IMR-90 (cell line): ENCODE measurements at regions not wholly inside any gene's neighbourhood (a gene's known extent, or its start where the extent isn't known, plus 50 kb on each side); places are given as distances from the start of the nearest gene placed in this dataset.

Experiments used
- ATAC-seq: fragments of 200-7000 bp; cut with Tn5 transposase; 2 replicates; pipeline ENCODE4 v1.9.1; 2020; ENCODE audit warnings: low read depth, mild to moderate bottlenecking, moderate library complexity
- BruUV-seq: library from RNA; stranded (reverse); fragments of 400-500 nt; replicated peaks from 2 replicates; lab custom pipeline; 2021; lab: Mats Ljungman, UMichigan
- CTCF ChIA-PET: fragments of 300-600 bp; formaldehyde crosslinking; extraction: SDS; loops from one replicate; lab custom pipeline; 2021; ENCODE audit warnings: antibody characterized with exemption; lab: Yijun Ruan, JAX
- POLR2A ChIA-PET: fragments of 300-600 bp; sonication (Branson Sonifier 250); formaldehyde crosslinking; loops from one replicate; lab custom pipeline; 2022; ENCODE audit warnings: antibody characterized with exemption; ENCODE audit not compliant: unreplicated experiment; lab: Charles Lee
- DNase-seq: peaks from one replicate; pipeline ENCODE4 v3.0.0; 2013
- H2AFZ ChIP-seq: replicated peaks from 2 replicates; pipeline ENCODE3; 2013; ENCODE audit warnings: low read length, mild to moderate bottlenecking; ENCODE audit not compliant: poor library complexity
- H2AK5ac ChIP-seq: 2 replicates; pipeline ENCODE4 v1.6.1; 2013; ENCODE audit warnings: low read depth, low read length, inconsistent platforms
- H2AK9ac ChIP-seq: replicated peaks from 2 replicates; pipeline ENCODE3; 2013; ENCODE audit warnings: mild to moderate bottlenecking, low read depth, low read length, moderate library complexity; ENCODE audit not compliant: poor library complexity
- H2BK120ac ChIP-seq: 2 replicates; pipeline ENCODE4 v1.6.1; 2013; ENCODE audit warnings: low read depth, low read length, inconsistent platforms
- H2BK15ac ChIP-seq: 3 replicates; pipeline ENCODE4 v1.6.1; 2013; ENCODE audit warnings: low read depth, low read length, inconsistent platforms
- H2BK20ac ChIP-seq: 2 replicates; pipeline ENCODE4 v1.6.1; 2013; ENCODE audit warnings: low read depth, mild to moderate bottlenecking, inconsistent platforms, low read length, moderate library complexity
- H2BK5ac ChIP-seq: 2 replicates; pipeline ENCODE4 v1.6.1; 2013; ENCODE audit warnings: mild to moderate bottlenecking, low read depth, low read length, inconsistent platforms; ENCODE audit not compliant: poor library complexity, severe bottlenecking
- H3K14ac ChIP-seq: replicated peaks from 2 replicates; pipeline ENCODE4 v1.6.1; 2013; ENCODE audit warnings: low read depth, low read length, inconsistent platforms
- H3K18ac ChIP-seq: 2 replicates; pipeline ENCODE4 v1.6.1; 2013; ENCODE audit warnings: low read depth, low read length, control low read depth
- H3K23ac ChIP-seq: 2 replicates; pipeline ENCODE4 v1.6.1; 2013; ENCODE audit warnings: low read depth, low read length, inconsistent platforms
- H3K27ac ChIP-seq: 2 replicates; pipeline ENCODE4 v1.5.1; 2013; ENCODE audit warnings: mild to moderate bottlenecking, control low read depth, low read length; ENCODE audit not compliant: insufficient read depth
- H3K27me3 ChIP-seq: 2 replicates; pipeline ENCODE4 v1.6.1; 2013; ENCODE audit warnings: low read length; ENCODE audit not compliant: control insufficient read depth, insufficient read depth
- H3K36me3 ChIP-seq: 2 replicates; pipeline ENCODE4 v1.6.1; 2013; ENCODE audit warnings: low read length, mixed read lengths; ENCODE audit not compliant: control insufficient read depth, insufficient read depth
- H3K4ac ChIP-seq: 2 replicates; pipeline ENCODE4 v1.6.1; 2013; ENCODE audit warnings: low read depth, low read length, inconsistent platforms
- H3K4me1 ChIP-seq: 2 replicates; pipeline ENCODE4 v1.6.1; 2013; ENCODE audit warnings: low read length, mixed read lengths; ENCODE audit not compliant: control insufficient read depth, insufficient read depth
- H3K4me2 ChIP-seq: 2 replicates; pipeline ENCODE4 v1.6.1; 2013; ENCODE audit warnings: low read depth, mild to moderate bottlenecking, control low read depth, low read length, moderate library complexity
- H3K4me3 ChIP-seq: 2 replicates; pipeline ENCODE4 v1.5.1; 2013; ENCODE audit warnings: low read depth, mild to moderate bottlenecking, control low read depth, low read length, moderate library complexity; ENCODE audit not compliant: insufficient read depth
- H3K56ac ChIP-seq: 2 replicates; pipeline ENCODE4 v1.6.1; 2013; ENCODE audit warnings: low read length, inconsistent platforms; ENCODE audit not compliant: insufficient read depth; ENCODE audit errors: extremely low read depth
- H3K79me1 ChIP-seq, 2 experiments: 2 replicates each; pipeline ENCODE4 v1.6.1; 2013; ENCODE audit warnings: low read length in 2 of 2, inconsistent platforms in 1 of 2, low read depth in 1 of 2
- H3K9ac ChIP-seq: 2 replicates; pipeline ENCODE4 v1.6.1; 2013; ENCODE audit warnings: low read depth, low read length, control low read depth
- H3K9me1 ChIP-seq: 2 replicates; pipeline ENCODE4 v1.6.1; 2013; ENCODE audit warnings: low read length, inconsistent platforms; ENCODE audit not compliant: insufficient read depth
- H3K9me3 ChIP-seq: 2 replicates; pipeline ENCODE4 v1.6.1; 2013; ENCODE audit warnings: low read length; ENCODE audit not compliant: control insufficient read depth, insufficient read depth
- H4K20me1 ChIP-seq: 2 replicates; pipeline ENCODE4 v1.6.1; 2013; ENCODE audit warnings: low read length, inconsistent platforms; ENCODE audit not compliant: insufficient read depth
- H4K5ac ChIP-seq: 2 replicates; pipeline ENCODE4 v1.6.1; 2013; ENCODE audit warnings: mild to moderate bottlenecking, low read depth, low read length, control low read depth
- H4K8ac ChIP-seq, 2 experiments: 2 replicates each; pipeline ENCODE4 v1.6.1; 2013; ENCODE audit warnings: low read depth in 2 of 2, low read length in 2 of 2, control low read depth in 1 of 2, inconsistent platforms in 1 of 2
- H4K91ac ChIP-seq: 2 replicates; pipeline ENCODE4 v1.6.1; 2013; ENCODE audit warnings: low read depth, low read length, inconsistent platforms; ENCODE audit not compliant: insufficient read depth
- CEBPB ChIP-seq: IDR thresholded peaks from 2 replicates; pipeline ENCODE4 v1.6.1; 2012; ENCODE audit warnings: low read depth, low read length, improper control_type of control experiment
- ELK1 ChIP-seq: fragments of 150-350 bp; IDR thresholded peaks from 2 replicates; pipeline ENCODE4 v1.6.1; 2016; ENCODE audit warnings: low read depth, mild to moderate bottlenecking, low read length, moderate library complexity, borderline replicate concordance
- MXI1 ChIP-seq: IDR thresholded peaks from 2 replicates; pipeline ENCODE4 v1.6.1; 2012; ENCODE audit warnings: low read depth, mild to moderate bottlenecking, low read length, moderate library complexity, borderline replicate concordance
- NFE2L2 ChIP-seq: fragments of 150-350 bp; IDR thresholded peaks from 2 replicates; pipeline ENCODE4 v1.6.1; 2016; ENCODE audit warnings: low read depth, mild to moderate bottlenecking, low read length
- SMC3 ChIP-seq: fragments of 150-350 bp; IDR thresholded peaks from 2 replicates; pipeline ENCODE4 v1.6.1; 2016; ENCODE audit warnings: low read depth, mild to moderate bottlenecking, antibody characterized with exemption, low read length, moderate library complexity
- WGBS, 2 experiments: methylation state at CpG; one replicate each; pipeline versions ENCODE4 v1.1.5 to v1.1.7; 2013; ENCODE audit warnings: missing lambda C conversion rate in 2 of 2; ENCODE audit not compliant: insufficient read length in 1 of 2; ENCODE audit errors: extremely low coverage in 2 of 2; 5-methylcytosine and 5-hydroxymethylcytosine counted together
- dilution Hi-C: fragments of 300-500 bp; cut with HindIII; formaldehyde crosslinking; loops from one replicate; pipeline ENCODE4 v1.14.3; 2018; ENCODE audit warnings: low sequenced_read_pairs; ENCODE audit not compliant: unreplicated experiment
- in situ Hi-C: fragments of 300-500 bp; cut with MboI; formaldehyde crosslinking; loops from 3 replicates; pipeline ENCODE4 v1.14.3; 2019; ENCODE audit warnings: low sequenced_read_pairs, inconsistent platforms, mixed read lengths
- intact Hi-C: fragments of 100-400 bp; cut with micrococcal nuclease; formaldehyde crosslinking; loops from 2 replicates; pipeline ENCODE4 v1.10.0; 2022
- TF ChIP-seq, protein P1 (sequence below): conservative IDR thresholded peaks from 2 replicates; pipeline ENCODE4 v1.5.1; 2012; ENCODE audit warnings: mild to moderate bottlenecking, low read depth, low read length, improper control_type of control experiment

DNA sequence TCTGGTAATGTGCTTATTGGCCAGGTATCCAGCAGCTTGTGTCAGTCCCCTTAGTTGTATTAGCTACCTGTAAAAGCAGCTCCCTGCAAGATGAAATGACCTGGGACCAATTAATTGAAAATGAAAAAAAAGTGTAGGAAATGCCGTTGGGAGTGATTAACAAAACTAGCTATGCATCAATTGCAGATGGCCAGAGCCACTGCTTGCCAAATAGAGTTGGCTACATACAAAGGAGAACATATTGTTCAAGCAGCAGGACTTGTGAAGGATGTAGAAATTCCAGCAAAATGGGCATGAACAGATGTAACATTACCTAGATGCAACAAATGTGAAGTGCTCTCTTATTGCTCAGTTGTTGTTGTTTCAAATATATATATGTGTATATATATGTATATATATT lies 300.5 kb downstream of the PCDH17 start:
- Histone ChIP-seq H4K5ac (no peak overlapping the region), H3K27ac (no peak overlapping the region), H2BK20ac (no peak overlapping the region), H4K8ac (no peak overlapping the region), H4K20me1 (no peaks in the 10 kb centered on the region), H3K4ac (no peak overlapping the region), H3K9me3 (peaks cover 3% of the 10 kb centered on the region; the same call in 1 of the 2 replicates), H2AK5ac (no peak overlapping the region), H3K14ac (no peak overlapping the region), H3K4me1 (no peaks in the 10 kb centered on the region), H2AFZ (no peak overlapping the region), H4K91ac (no peak overlapping the region), H3K4me3 (no peak overlapping the region), H2BK5ac (no peak overlapping the region), H3K4me2 (no peak overlapping the region), H2BK15ac (no peak overlapping the region), H3K27me3 (no peaks in the 10 kb centered on the region), H3K18ac (no peak overlapping the region), H3K36me3 (no peaks in the 10 kb centered on the region), H3K56ac (no peak overlapping the region), H3K9me1 (no peaks in the 10 kb centered on the region), H2AK9ac (no peak overlapping the region), H2BK120ac (no peak overlapping the region), H3K23ac (no peak overlapping the region), H3K9ac (no peak overlapping the region), H3K79me1 (no peaks in the 10 kb centered on the region)
- DNase-seq (no peak), ATAC-seq (no peak)
- in situ Hi-C loops (no loop called here), dilution Hi-C loops (no loop called here), intact Hi-C loops (no loop called here)
- WGBS, 2 experiments, result no CpG with 5 or more reads among the region's 1 CpG
- BruUV-seq, result no TSS peak
- no peak for TF ChIP-seq MXI1
- no peak for TF ChIP-seq NFE2L2
- TF ChIP-seq, protein P1, sequence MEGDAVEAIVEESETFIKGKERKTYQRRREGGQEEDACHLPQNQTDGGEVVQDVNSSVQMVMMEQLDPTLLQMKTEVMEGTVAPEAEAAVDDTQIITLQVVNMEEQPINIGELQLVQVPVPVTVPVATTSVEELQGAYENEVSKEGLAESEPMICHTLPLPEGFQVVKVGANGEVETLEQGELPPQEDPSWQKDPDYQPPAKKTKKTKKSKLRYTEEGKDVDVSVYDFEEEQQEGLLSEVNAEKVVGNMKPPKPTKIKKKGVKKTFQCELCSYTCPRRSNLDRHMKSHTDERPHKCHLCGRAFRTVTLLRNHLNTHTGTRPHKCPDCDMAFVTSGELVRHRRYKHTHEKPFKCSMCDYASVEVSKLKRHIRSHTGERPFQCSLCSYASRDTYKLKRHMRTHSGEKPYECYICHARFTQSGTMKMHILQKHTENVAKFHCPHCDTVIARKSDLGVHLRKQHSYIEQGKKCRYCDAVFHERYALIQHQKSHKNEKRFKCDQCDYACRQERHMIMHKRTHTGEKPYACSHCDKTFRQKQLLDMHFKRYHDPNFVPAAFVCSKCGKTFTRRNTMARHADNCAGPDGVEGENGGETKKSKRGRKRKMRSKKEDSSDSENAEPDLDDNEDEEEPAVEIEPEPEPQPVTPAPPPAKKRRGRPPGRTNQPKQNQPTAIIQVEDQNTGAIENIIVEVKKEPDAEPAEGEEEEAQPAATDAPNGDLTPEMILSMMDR, result no peak
- no peak for TF ChIP-seq ELK1
- TF ChIP-seq CEBPB, result no peak
- no peak for TF ChIP-seq SMC3
- ChIA-PET POLR2A (no interaction called here), CTCF (no interaction called here)
